ENCODE measurements at regions not wholly inside any gene's neighbourhood (a gene's known extent, or its start where the extent isn't known, plus 50 kb on each side); places are given as distances from the start of the nearest gene placed in this dataset.
"Not testable (repeated sequence)": the region's sequence is repeated elsewhere in the genome, so short reads cannot be mapped to it uniquely, and the experiment has no call there.

- no peak for DNase-seq
- intact Hi-C loops (cut with micrococcal nuclease), result no loop called here
- no peaks in the 10 kb centered on the region for H3K4me1 ChIP-seq
- TF ChIP-seq CTCF (IDR thresholded peaks at IDR 0.05; ENCODE audit: borderline replicate concordance), result no peak
- H3K4me3 ChIP-seq, result no peak overlapping the region
- H3K9me3 ChIP-seq (replicated peaks), result no peaks in the 10 kb centered on the region
- H3K27me3 ChIP-seq (ENCODE audit: low read depth), result peaks cover 34% of the 10 kb centered on the region
- H3K27ac ChIP-seq (replicated peaks), result no peak overlapping the region
- no peaks in the 10 kb centered on the region for H3K36me3 ChIP-seq
Measured at GRCh38 chr2:433216-433615, 145.3 kb upstream of the ALKAL2 start.

- H3K4me1 ChIP-seq, result no peaks in the 10 kb centered on the region
- DNase-seq, result no peak
- intact Hi-C loops (cut with micrococcal nuclease), result no loop called here
- TF ChIP-seq CTCF (IDR thresholded peaks at IDR 0.05; ENCODE audit: borderline replicate concordance), result no peak
- H3K27me3 ChIP-seq (ENCODE audit: low read depth), result peaks cover 33% of the 10 kb centered on the region
- H3K36me3 ChIP-seq, result no peaks in the 10 kb centered on the region
- H3K9me3 ChIP-seq (replicated peaks), result no peaks in the 10 kb centered on the region
- no peak overlapping the region for H3K4me3 ChIP-seq
- H3K27ac ChIP-seq (replicated peaks), result no peak overlapping the region
Measured at GRCh38 chr2:430291-431040, 142.6 kb upstream of the ALKAL2 start.

GRCh38 chr2:429575-430254 lies 141.8 kb upstream of the ALKAL2 start:
- peaks cover 36% of the 10 kb centered on the region for H3K27me3 ChIP-seq (ENCODE audit: low read depth)
- intact Hi-C loops (cut with micrococcal nuclease), result no loop called here
- no peak for DNase-seq
- H3K4me1 ChIP-seq, result no peaks in the 10 kb centered on the region
- H3K4me3 ChIP-seq, result no peak overlapping the region
- no peaks in the 10 kb centered on the region for H3K36me3 ChIP-seq
- no peaks in the 10 kb centered on the region for H3K9me3 ChIP-seq (replicated peaks)
- TF ChIP-seq CTCF (IDR thresholded peaks at IDR 0.05; ENCODE audit: borderline replicate concordance), result no peak
- no peak overlapping the region for H3K27ac ChIP-seq (replicated peaks)

GRCh38 chr2:429142-429541 lies 141.3 kb upstream of the ALKAL2 start:
- H3K27ac ChIP-seq (replicated peaks), result no peak overlapping the region
- intact Hi-C loops (cut with micrococcal nuclease), result no loop called here

GRCh38 chr2:428591-428990 lies 140.7 kb upstream of the ALKAL2 start:
- no peak for TF ChIP-seq CTCF (IDR thresholded peaks at IDR 0.05; ENCODE audit: borderline replicate concordance)
- intact Hi-C loops (cut with micrococcal nuclease), result no loop called here
- H3K27ac ChIP-seq (replicated peaks), result no peak overlapping the region
- no peaks in the 10 kb centered on the region for H3K4me1 ChIP-seq
- no peaks in the 10 kb centered on the region for H3K36me3 ChIP-seq
- H3K4me3 ChIP-seq, result no peak overlapping the region
- H3K9me3 ChIP-seq (replicated peaks), result no peaks in the 10 kb centered on the region
- no peak for DNase-seq
- H3K27me3 ChIP-seq (ENCODE audit: low read depth), result peaks cover 36% of the 10 kb centered on the region

More at GRCh38 chr2:429142-429541, 141.3 kb upstream of the ALKAL2 start:
- DNase-seq, result no peak
- H3K4me3 ChIP-seq, result no peak overlapping the region
- H3K9me3 ChIP-seq (replicated peaks), result no peaks in the 10 kb centered on the region
- TF ChIP-seq CTCF (IDR thresholded peaks at IDR 0.05; ENCODE audit: borderline replicate concordance), result no peak
- peaks cover 36% of the 10 kb centered on the region for H3K27me3 ChIP-seq (ENCODE audit: low read depth)
- no peaks in the 10 kb centered on the region for H3K36me3 ChIP-seq
- no peaks in the 10 kb centered on the region for H3K4me1 ChIP-seq

GRCh38 chr2:426696-427095 lies 138.8 kb upstream of the ALKAL2 start:
- H3K9me3 ChIP-seq (replicated peaks); intact Hi-C loops (cut with micrococcal nuclease); DNase-seq; H3K4me1 ChIP-seq; H3K27ac ChIP-seq (replicated peaks); H3K36me3 ChIP-seq; H3K4me3 ChIP-seq: not testable (repeated sequence)
- peaks cover 40% of the 10 kb centered on the region for H3K27me3 ChIP-seq (ENCODE audit: low read depth)

Data from left ventricle myocardium inferior (tissue), 1 donor.